ENCODE measurements at regions not wholly inside any gene's neighbourhood (a gene's known extent, or its start where the extent isn't known, plus 50 kb on each side); places are given as distances from the start of the nearest gene placed in this dataset.

DNA sequence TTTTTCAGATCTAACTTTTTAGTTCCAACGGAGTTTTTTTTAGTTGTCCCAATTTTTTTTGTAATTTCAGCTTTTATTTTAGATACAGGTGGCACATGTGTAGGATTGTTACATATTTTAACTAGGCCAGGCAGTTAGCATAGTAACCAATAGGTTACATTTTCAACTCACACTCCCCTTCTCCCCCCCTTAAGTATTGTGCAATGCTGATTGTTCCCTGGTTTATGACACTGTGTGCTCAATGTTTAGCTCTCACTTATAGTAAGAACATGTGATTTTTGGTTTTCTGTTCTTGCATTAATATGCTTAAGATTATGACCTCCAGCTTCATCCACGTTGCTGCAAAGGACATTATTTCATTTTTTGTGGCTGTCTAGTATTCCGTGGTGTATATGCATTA is 503.2 kb downstream of the CDH9 start:
- Mint-ChIP-seq H3K27me3 (ENCODE audit: unreplicated experiment) (no peaks in the 10 kb centered on the region), H3K4me3 (ENCODE audit: low read depth, unreplicated experiment) (no peak overlapping the region), H3K9me3 (ENCODE audit: low read depth, unreplicated experiment) (peaks cover 11% of the 10 kb centered on the region), H3K27ac (ENCODE audit: unreplicated experiment) (no peak overlapping the region), H3K36me3 (ENCODE audit: insufficient read depth, unreplicated experiment) (no peaks in the 10 kb centered on the region), H3K4me1 (ENCODE audit: low read depth, unreplicated experiment) (no peaks in the 10 kb centered on the region)
- DNase-seq, result no peak
- intact Hi-C loops (cut with micrococcal nuclease; ENCODE audit: unreplicated experiment), result no loop called here
- CTCF ChIA-PET, result no interaction called here
- TF ChIP-seq, protein P1, sequence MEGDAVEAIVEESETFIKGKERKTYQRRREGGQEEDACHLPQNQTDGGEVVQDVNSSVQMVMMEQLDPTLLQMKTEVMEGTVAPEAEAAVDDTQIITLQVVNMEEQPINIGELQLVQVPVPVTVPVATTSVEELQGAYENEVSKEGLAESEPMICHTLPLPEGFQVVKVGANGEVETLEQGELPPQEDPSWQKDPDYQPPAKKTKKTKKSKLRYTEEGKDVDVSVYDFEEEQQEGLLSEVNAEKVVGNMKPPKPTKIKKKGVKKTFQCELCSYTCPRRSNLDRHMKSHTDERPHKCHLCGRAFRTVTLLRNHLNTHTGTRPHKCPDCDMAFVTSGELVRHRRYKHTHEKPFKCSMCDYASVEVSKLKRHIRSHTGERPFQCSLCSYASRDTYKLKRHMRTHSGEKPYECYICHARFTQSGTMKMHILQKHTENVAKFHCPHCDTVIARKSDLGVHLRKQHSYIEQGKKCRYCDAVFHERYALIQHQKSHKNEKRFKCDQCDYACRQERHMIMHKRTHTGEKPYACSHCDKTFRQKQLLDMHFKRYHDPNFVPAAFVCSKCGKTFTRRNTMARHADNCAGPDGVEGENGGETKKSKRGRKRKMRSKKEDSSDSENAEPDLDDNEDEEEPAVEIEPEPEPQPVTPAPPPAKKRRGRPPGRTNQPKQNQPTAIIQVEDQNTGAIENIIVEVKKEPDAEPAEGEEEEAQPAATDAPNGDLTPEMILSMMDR (IDR thresholded peaks at IDR 0.05; ENCODE audit: unreplicated experiment), result no peak
- no TSS peak for BruUV-seq (replicated peaks)

DNA sequence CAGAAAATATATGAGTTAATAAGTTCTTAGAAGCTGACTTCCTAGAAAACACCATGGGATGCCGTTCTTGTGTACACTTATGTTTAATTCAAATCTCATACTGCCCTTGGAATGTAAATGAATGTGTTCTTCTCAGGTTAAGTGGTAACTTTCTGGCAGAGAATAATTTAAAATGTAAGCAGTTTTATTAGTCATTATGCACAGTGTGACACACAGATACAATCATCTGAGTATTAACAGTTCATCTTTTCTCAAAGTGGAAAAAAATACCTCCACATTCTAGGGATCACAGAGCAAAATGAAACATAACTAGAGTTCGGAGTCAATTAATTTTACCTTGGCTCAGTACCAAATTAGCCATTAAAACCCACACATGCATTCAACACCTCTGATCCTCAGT is 508.1 kb downstream of the CDH9 start:
- Mint-ChIP-seq H3K27me3 (ENCODE audit: unreplicated experiment) (no peaks in the 10 kb centered on the region), H3K9me3 (ENCODE audit: low read depth, unreplicated experiment) (peaks cover 6% of the 10 kb centered on the region), H3K27ac (ENCODE audit: unreplicated experiment) (no peak overlapping the region), H3K36me3 (ENCODE audit: insufficient read depth, unreplicated experiment) (no peaks in the 10 kb centered on the region), H3K4me3 (ENCODE audit: low read depth, unreplicated experiment) (no peak overlapping the region), H3K4me1 (ENCODE audit: low read depth, unreplicated experiment) (no peaks in the 10 kb centered on the region)
- TF ChIP-seq, protein P1 (IDR thresholded peaks at IDR 0.05; ENCODE audit: unreplicated experiment), result no peak
- DNase-seq, result no peak
- no TSS peak for BruUV-seq (replicated peaks)
- intact Hi-C loops (cut with micrococcal nuclease; ENCODE audit: unreplicated experiment), result no loop called here
- CTCF ChIA-PET, result no interaction called here

DNA sequence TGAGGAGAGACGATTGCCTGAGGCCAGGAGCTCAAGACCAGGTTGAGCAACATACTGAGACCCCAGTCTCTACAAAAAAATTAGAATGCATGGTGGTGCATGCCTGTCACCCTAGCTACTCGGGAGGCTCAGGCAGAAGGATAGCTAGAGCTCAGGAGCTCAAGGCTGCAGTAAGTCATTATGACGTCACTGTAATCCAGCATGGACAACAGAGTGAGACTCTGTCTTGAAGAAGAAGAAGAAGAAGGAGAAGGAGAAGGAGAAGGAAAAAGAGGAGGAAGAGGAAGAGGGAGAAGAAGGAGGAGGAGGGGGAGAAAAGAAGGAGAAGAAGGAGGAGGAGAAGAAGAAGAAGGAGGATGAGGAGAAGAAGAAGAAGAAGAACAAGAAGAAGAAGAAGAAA is 519.1 kb downstream of the CDH9 start:
- H3K27me3 Mint-ChIP-seq (ENCODE audit: unreplicated experiment), result no peaks in the 10 kb centered on the region
- no TSS peak for BruUV-seq (replicated peaks)
- DNase-seq, result no peak
- no peak overlapping the region for H3K4me3 Mint-ChIP-seq (ENCODE audit: low read depth, unreplicated experiment)
- H3K9me3 Mint-ChIP-seq (ENCODE audit: low read depth, unreplicated experiment), result peaks cover 7% of the 10 kb centered on the region
- H3K4me1 Mint-ChIP-seq (ENCODE audit: low read depth, unreplicated experiment), result no peaks in the 10 kb centered on the region
- TF ChIP-seq, protein P1 (IDR thresholded peaks at IDR 0.05; ENCODE audit: unreplicated experiment), result no peak
- no peak overlapping the region for H3K27ac Mint-ChIP-seq (ENCODE audit: unreplicated experiment)
- CTCF ChIA-PET, result no interaction called here
- H3K36me3 Mint-ChIP-seq (ENCODE audit: insufficient read depth, unreplicated experiment), result no peaks in the 10 kb centered on the region
- intact Hi-C loops (cut with micrococcal nuclease; ENCODE audit: unreplicated experiment), result no loop called here

DNA sequence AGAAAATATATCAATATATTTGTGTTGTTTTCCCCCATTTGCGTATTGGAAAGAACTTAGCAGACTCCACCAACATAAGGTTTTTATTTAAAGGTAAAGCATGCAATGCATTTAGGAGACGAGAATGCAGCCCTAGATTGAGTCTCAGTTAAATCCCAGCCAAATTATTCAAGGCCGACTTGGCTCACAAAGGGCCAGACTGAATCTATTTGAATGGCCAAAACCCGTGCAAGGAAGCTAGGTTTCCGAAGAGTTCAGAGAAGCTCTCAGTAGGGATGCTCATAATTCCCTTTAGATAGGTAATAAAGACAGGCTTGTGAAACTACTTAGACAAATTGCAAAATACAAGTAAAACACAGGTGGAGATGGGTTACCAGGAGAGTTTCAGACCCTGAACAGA is 520.3 kb downstream of the CDH9 start:
- TF ChIP-seq, protein P1 (IDR thresholded peaks at IDR 0.05; ENCODE audit: unreplicated experiment), result no peak
- Mint-ChIP-seq H3K4me1 (ENCODE audit: low read depth, unreplicated experiment) (no peaks in the 10 kb centered on the region), H3K36me3 (ENCODE audit: insufficient read depth, unreplicated experiment) (no peaks in the 10 kb centered on the region), H3K27ac (ENCODE audit: unreplicated experiment) (no peak overlapping the region), H3K27me3 (ENCODE audit: unreplicated experiment) (no peaks in the 10 kb centered on the region), H3K9me3 (ENCODE audit: low read depth, unreplicated experiment) (peaks cover 7% of the 10 kb centered on the region), H3K4me3 (ENCODE audit: low read depth, unreplicated experiment) (no peak overlapping the region)
- CTCF ChIA-PET, result no interaction called here
- intact Hi-C loops (cut with micrococcal nuclease; ENCODE audit: unreplicated experiment), result no loop called here
- no peak for DNase-seq
- no TSS peak for BruUV-seq (replicated peaks)

DNA sequence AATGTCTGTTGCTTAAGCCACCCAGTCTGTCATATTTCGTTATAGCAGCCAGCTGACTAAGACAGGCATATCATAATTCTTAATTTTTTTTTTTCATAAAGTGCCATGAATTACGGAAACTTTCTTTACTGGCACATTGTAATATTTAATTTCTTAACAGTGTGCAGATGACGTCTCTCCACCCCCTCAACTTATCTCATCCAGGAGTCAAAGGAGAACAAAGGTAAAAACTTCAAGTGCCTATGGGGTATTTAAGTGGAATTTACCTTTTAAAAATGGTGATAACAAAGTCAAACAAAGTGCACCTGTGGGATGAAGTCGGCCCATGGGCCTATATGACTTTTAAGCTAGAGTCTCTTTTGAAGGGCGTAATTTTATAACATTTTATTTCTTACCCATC is 539.4 kb downstream of the CDH9 start:
- BruUV-seq (replicated peaks), result no TSS peak
- no peaks in the 10 kb centered on the region for H3K27me3 Mint-ChIP-seq (ENCODE audit: unreplicated experiment)
- no peaks in the 10 kb centered on the region for H3K4me1 Mint-ChIP-seq (ENCODE audit: low read depth, unreplicated experiment)
- CTCF ChIA-PET, result no interaction called here
- H3K27ac Mint-ChIP-seq (ENCODE audit: unreplicated experiment), result no peak overlapping the region
- no peak for DNase-seq
- H3K9me3 Mint-ChIP-seq (ENCODE audit: low read depth, unreplicated experiment), result peaks cover 7% of the 10 kb centered on the region
- H3K4me3 Mint-ChIP-seq (ENCODE audit: low read depth, unreplicated experiment), result no peak overlapping the region
- intact Hi-C loops (cut with micrococcal nuclease; ENCODE audit: unreplicated experiment), result no loop called here
- TF ChIP-seq, protein P1 (IDR thresholded peaks at IDR 0.05; ENCODE audit: unreplicated experiment), result no peak
- H3K36me3 Mint-ChIP-seq (ENCODE audit: insufficient read depth, unreplicated experiment), result peaks cover 3% of the 10 kb centered on the region

Measured in Calu3 (cell line).